NCI-H2081 treated with DMSO at 0.1 percent for 48 hours (cell line): ENCODE measurements at regions not wholly inside any gene's neighbourhood (a gene's known extent, or its start where the extent isn't known, plus 50 kb on each side); places are given as distances from the start of the nearest gene placed in this dataset.
"Not testable (repeated sequence)": the region's sequence is repeated elsewhere in the genome, so short reads cannot be mapped to it uniquely, and the experiment has no call there.

ENCODE experiments used
- DNase-seq: peaks from one replicate; lab custom pipeline; 2025; lab: John Stamatoyannopoulos, UW

DNA sequence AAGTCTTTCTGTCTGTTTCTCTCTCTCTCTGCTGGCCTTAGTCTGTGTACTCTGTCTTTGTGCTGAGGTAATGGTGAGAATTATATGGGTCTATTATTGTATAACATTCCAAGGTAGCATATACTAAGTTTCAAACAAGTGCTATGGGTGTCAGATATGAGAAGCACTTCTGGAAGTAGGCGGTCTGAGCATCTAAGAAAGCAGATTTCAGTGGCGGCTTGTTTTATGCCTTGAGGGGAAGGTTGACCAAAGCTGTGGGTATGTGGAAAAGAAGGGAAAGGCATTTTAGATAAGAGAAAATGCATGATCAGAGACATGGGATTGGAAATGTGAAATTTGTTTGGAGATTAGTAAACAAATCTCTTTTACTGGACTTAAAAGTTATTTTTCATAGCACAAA lies 348.5 kb downstream of the RFC3 start:
- DNase-seq: no peak

DNA sequence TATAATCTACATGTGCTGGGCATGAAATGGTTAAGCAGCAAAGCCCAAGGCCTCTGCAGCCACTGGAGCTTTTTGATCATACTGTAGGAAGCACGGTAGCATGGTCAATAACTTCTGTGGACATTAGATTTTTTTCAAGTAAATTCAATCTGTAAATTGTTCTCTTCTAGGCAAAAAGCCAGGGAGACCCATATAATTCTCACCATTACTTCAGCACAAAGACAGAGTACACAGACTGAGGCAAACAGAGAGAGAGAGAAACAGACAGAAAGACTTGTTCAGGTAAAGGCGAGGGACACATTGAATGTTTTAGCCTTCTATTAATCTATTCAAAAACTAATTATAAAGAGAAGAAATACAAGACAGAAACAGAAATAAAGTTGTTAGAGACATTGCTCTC lies 349.4 kb downstream of the RFC3 start:
- DNase-seq: peak; percentile 92

DNA sequence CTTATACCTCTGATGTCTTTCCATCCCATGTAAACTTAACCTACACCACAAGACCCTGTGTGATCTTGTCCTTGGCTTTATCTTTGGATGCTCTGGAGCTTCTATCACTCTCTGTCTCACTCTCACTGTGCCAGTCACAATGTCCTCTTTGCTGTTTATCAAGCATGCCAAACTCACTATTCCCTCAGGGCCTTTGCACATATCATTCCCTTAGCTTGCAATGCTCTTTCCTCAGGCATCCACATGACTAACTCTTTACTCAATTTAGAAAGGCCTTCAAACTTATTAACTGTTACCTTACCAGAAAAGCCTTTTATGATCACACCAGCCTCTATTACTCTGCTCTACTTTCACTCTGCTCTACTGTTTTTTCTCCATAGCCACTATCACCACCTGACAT lies 354.1 kb downstream of the RFC3 start:
- no peak for DNase-seq

DNA sequence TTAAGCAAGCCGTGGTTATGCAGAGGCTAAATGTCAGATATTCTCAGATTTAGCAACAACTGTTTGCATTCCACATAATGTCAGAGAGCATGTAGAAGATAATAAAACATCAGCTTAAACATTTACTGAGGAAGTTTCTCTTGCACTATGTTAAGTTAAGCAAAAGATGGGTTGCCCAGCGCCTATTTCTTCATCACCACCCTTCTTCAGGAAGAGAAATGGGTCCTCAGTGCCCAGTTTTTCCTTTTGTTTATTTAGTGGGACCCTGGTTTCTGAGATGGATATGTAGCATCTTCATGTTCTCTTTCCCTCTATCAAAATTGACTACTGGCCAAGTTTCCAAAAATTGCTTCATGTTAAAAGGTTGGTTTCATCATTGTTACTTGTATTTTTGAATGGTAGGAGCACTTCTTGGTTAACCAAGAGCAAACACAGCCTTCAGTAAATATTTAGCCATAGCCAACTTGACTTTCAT lies 356.8 kb downstream of the RFC3 start:
- DNase-seq: no peak

DNA sequence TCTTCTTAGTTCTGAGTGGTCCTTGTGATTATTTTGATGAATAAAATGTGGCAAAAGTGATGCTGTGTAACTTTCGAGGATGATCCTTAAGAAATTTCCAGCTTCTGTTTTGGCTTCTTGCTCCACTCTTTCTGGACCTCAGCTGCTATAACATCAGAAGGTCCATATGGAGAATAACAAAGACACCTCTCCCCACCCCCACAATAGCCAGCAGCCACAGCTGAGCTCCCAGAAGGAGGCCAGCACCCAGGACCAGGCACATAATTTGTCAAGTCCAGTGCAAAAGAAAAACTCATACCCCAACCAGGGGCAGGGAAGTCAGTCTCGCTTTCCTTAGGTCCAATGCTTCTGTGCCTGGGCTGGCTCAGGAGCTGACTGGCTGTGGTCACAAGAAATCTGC lies 357.6 kb downstream of the RFC3 start:
- DNase-seq: no peak

DNA sequence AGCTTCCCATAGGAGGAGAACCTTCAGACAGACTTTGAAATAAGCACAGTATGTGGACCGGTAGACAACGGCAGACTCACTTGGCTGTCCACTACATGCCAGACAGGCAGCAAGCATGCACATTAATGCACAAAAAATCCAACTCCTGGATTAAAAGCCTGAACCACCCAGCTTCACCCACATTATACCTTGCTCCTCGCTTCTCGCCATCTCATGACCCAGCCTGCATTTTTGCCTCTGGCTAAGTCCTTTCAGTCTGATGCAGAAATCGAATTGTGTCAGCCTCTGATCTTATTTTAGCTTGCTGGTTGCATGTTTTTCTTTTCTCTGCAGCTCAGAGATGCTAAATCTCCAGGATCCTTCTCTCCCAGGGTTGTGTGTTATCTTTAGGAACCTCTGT lies 358.7 kb downstream of the RFC3 start:
- DNase-seq: no peak

DNA sequence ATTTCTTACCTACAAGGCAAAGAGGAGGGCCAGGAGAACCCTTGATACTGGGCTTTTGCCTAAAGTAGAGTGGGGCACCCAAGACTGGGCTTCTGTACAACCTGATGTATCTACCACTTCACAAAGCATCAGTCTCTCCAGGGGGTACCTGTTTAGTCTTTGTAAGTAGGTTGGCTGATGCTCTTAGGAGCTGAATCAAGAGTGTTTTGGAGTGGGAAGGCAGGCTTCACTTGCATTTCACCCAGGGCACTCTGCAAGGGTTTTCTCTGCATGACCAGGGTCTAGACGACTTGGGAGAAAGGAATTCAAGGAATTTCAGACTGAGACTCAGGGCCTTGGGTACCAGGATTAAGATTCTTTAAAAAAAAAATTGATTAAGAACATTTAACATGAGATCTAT lies 361.5 kb downstream of the RFC3 start:
- DNase-seq: no peak

DNA sequence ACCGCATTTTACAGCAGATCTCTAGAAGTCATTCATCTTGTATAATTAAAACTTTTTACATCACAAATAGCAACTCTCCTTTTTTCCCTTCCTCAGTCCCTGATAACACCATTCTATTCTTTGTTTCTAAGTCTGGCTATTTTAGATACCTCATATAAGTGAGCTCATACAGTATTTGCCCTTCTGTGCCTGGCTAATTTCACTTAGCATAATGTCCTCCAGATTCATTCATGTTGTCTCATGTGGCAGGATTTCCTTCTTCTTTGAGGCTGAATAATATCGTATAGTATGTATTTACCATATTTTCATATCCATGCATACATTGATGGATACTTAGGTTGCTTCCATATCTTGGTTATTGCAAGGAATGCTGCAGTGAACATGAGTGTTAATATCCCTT lies 362.0 kb downstream of the RFC3 start:
- DNase-seq: no peak

DNA sequence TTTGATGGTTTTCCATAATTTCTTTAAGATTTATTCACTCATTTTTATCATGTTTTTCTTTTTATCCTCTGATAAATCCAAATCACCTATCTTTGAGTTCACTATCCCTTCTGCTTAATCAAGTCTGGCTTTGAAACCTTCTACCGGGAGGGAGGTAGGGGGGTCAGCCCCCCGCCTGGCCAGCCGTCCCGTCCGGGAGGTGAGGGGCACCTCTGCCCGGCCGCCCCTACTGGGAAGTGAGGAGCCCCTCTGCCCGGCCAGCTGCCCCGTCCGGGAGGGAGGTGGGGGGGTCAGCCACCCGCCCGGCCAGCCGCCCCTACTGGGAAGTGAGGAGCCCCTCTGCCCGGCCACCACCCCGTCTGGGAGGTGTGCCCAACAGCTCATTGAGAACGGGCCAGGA lies 363.3 kb downstream of the RFC3 start:
- DNase-seq: not testable (repeated sequence)

DNA sequence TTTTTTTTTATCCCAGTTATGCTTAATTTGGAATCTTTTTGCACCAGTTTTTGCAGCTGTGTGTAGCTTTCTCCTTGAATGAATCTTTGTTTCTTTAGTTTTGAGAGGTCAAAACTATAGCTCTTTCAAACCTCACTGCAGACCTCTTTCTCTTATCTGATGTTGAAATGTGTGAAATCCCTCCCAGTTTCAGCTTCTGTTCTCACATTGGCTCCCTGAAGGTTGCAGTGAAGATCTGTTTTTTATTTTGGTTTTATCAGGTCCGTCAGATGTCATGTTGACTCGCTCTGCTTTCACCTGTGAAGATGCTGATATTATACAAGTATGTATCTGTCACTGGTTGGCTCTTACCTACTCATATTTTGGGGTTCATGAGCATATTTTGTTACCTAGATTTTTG lies 372.0 kb downstream of the RFC3 start:
- DNase-seq: no peak

DNA sequence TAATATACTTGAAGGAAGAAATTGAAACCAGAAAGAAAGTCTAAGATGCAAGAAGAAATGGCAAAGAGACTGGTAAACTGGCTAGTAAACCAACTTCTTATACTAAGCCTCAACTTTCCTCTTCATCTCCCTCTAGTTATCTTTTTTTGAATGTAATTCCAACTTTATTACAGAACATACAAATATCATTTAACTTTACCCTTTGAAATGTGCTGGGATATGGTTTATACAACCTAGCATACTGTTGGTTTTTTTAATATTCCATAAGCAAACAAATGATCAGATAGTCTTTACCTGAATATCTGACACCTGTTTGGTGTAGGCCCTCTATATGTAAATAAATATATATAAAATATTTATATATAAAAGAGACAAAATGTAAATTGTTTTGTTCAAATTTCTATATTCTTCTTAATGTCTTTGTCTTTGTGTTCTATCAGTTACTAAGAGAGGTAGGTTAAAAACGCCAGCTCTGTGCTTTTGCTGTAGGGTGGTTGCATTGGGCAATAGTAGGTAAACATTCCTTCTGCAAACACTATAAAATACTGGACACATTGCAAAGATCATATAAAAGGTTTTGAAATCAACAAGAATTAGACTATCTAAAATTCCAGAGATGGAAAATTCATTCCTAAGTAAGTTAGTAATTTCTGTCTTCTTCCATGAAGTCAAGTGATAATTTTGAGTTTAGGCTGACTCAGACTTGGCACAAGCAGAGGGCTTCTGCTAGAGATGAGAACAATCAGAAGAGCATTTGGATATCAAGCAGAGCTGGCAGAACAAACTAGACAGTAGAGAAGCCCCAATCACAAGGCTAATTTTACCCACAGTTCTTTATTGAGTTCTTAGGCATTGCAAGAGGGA lies 383.3 kb downstream of the RFC3 start:
- no peak for DNase-seq

DNA sequence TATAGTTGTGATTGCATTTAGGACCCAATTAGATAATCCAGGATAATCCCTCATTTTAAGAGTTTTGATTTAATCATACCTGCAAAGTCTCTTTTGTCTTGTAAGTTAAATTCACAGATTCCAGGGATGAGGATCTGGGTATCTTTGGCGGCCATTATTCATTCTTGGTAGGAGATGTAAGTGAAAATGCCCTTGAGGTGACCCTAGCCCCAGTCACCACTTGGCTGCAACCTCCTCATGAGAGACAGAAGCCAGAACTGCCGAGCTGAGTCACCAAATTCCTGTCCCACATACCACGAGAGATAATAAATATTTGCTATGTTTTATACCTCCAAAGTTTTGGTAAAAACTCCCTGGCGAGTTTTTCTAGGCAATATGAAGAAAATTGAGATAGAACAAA lies 389.4 kb downstream of the RFC3 start:
- DNase-seq: no peak

DNA sequence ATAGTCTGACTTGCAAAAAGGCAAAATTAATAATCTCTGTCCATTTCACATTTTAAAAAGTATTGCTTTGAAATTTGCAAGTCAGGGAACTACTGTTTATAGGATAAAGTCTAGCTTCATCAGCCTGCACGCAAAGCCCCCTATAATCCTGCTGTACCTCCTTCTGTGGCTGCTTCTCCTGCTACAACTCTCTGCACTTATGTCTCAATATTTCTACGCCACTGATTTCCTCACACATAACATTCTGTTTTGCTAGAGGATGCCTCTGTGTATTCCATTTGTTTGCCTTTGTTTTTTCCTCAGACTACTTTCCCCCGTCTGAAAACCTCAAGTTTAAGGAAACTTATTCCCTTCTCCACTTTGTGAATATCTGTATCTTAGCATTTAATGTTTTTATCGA lies 389.9 kb downstream of the RFC3 start:
- no peak for DNase-seq

DNA sequence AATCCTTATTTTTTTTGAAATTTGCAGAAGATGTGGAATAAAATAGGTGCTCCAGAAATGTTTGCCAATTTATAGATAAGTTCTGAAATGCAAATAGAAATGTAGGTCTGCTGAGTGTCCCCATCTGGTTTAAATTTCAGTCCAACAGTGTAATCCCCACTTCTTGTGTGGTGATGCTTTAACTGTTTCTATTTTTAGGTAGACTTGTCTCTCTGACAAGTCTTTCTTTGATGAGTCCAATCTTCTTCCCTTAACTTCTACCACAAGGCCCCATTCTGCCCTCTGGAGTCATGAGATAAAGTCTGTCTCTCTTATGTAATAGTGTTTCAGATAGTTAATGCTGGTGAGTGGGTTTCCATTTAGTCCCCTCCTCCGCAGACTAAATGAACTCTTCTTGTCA lies 390.4 kb downstream of the RFC3 start:
- DNase-seq: no peak

DNA sequence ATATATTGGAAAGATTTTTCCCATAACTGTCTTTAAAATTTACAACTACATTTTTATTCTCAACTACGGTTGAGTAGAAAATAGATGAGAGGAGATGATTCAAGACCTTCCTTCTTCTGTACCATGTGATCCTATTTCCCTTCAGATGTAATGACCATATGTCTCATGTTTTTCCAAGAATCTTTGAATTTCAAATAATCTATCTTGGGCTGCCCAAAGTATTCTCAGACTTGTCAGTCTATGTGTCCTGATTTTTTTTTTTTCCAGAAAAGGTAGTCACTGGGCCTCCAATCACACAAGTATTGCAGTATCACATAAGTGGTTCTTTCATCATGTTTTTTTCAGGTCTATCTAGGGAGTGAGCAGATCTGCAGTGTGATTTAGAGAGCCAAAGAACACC lies 392.4 kb downstream of the RFC3 start:
- DNase-seq: no peak

DNA sequence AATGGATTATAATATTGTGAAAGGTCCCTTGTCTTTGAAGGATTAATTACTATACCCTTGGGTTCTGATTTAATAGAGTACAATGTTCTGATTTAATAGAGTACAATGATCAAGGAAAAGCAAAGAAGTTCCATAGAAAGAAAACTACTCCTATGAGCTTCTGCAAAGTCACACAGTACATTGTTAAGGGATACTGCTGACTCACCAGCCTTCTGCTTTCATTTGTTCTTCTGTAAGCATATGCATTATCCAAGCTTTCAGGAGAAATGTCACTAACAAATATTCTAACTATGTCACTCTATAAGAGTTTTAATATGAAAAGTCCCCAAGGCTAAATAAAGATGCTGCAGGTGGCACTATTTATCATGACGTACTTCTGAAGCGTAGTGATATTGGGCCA lies 396.7 kb downstream of the RFC3 start:
- no peak for DNase-seq

DNA sequence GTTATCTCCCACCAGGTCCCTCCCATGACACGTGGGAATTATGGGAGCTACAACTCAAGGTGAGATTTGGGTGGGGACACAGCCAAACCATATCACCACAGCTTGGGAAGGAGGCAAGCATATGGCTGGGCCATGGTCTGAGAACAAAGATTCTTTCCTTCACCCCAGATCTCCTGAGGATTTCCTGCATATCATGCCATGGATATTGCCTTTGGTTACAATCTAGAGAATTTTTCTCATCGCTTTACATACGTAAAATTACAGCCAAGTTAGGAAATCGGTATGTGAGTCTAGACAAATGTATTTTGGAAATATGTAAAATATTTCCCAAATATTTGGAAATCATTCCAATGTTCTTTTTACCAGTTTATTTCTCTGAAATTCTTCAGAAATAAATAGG lies 398.3 kb downstream of the RFC3 start:
- DNase-seq: no peak

DNA sequence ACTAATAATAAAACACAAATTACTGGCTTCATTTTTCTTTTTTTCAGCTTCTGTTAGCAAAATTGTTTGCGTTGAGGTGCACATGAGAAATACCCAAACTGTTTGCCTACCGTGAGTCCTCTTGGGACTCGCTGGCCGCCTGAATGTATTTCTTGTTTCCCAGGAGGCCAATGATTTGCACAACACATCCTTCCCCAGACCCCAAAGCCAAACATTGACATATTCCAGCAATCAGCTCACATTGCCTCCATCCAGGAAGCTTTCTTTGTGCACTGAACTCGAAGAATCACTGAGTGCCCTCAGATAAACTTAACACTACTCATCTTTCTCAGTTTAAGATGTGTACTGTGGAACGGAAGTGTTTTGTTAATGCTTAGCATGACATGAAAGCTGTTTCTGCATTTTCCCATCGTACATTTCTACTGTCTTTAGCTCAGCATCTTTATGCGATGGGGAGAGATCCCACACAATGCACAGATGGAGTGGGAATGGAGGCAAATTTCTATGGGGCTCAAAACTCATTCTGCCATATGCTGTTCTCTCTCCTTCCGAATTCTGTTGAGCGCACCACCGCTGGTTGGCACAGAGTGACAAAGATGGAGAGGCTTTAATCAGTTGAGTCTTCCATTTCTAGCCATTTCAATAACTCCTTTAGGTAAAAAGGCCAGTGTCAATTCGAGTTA lies 399.5 kb downstream of the RFC3 start:
- DNase-seq: no peak

DNA sequence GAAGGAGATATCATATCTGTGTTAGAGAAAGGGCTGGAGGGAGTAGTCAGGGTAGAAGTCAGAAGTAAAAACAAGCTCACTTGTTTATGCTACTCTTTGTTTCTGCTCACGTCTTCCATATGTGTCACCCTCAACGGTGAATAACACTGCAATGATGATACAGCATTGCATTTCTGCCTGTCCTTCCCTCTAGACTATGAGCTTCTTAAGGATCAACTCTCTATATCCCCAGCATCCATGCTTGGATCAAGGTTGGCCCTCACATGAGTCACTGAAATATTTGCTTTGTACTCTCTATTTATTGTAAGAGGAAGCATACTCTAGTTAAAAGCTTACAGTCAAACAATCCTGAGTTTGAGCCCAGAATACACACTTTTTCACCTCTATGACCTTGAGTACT lies 406.0 kb downstream of the RFC3 start:
- no peak for DNase-seq

DNA sequence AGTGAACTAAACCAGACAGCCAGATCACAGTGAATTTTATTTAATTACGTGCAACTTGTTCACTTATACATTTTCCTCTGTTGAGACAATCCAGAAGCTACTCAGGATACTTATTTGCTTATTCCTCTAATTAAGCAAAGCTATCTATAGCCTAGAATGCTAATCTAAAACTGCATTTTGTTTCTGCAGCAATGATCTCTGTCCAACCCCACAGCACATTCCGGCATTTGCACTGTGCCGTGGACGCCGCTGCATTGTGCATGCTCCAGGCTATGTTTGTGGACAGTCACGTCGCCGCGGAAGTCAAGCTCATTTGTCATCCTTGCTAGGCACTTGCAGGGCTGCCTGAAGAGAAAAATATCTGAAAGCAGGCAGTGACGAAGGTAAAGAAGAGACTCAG lies 406.9 kb downstream of the RFC3 start:
- no peak for DNase-seq

DNA sequence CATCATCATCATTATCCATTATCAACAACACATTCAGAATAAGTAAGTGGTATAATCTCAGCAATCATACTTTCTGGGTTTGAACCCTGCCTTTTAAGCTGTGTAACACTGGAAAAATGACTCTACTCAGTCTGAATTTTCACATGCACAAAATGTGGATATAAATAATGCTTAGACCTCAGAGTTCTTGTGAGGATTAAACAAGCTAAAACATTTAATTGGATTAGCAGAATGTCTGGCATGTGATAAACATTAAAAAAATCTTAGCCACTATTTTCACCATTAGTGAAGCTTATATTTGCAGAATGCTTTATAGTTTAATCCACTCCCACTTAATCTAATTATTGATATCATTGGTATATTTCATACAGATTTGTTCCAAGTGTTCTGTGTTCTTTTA lies 412.3 kb downstream of the RFC3 start:
- DNase-seq: no peak

DNA sequence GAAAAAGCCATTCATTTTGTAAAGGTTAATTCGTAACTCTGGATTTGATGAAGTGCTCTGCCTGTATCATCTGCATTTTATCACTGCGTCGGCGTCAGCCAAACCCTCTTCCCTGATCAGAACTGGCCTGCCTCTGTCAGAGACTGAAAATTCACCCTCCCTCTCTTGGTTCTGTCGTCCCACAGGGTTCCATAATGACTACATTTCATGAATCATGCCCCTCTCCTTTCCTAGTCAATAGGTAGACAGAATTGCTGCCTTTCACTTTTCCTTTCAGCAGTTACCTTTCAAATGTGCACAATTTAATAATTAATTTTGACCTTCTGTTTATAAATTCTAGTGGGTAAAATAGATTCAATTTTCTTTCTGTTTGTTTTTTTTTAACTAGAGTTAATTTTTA lies 423.4 kb downstream of the RFC3 start:
- DNase-seq: no peak

DNA sequence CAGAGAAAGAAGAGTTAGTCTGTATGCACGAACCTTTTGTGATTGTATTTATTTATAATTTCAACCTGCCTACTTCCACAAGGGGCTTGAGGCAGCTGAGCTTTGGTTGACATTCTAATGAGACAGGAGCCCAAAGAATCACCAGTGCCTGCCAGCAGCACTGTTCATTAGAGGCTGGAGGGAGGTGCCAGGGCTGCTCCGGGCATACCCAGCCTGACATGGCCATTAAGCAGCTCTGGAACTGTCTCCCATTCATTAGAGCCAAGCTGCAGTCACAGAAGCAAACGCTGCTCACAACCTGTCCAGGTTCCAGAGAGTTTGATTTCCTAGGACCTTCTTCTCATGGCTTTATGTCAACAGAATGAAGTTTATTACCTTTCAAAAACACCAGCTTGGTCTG lies 425.5 kb downstream of the RFC3 start:
- DNase-seq: no peak

DNA sequence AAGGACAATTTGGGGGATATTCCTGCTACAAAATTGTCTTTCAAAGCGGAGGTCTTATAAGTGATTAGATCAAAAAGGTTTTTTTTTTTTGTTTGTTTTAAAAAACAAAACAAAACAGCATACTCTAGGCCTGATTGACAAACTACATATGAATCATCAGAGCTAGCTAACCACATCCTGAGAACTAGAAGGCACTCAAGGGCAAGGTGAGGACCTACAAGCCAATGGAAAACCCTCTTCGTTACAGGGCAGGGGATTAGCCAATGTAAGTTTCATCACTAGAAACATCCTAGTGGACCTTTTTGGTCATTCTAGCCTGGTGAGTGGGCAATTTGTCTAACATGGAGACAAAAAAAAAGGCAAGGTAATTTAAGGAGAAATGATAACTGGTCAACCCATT lies 428.6 kb downstream of the RFC3 start:
- DNase-seq: no peak
